ENCODE measurements at regions not wholly inside any gene's neighbourhood (a gene's known extent, or its start where the extent isn't known, plus 50 kb on each side); places are given as distances from the start of the nearest gene placed in this dataset.

GRCh38 chr10:9645404-9645803, 1372.3 kb upstream of the CELF2 start:
- intact Hi-C loops (cut with micrococcal nuclease; ENCODE audit: unreplicated experiment), result no loop called here
- BruUV-seq (replicated peaks), result no TSS peak

GRCh38 chr10:9645928-9646600, 1371.6 kb upstream of the CELF2 start:
- H3K4me1 ChIP-seq (replicated peaks; ENCODE audit: insufficient read depth), result no peaks in the 10 kb centered on the region
- TF ChIP-seq EZH2 (IDR thresholded peaks at IDR 0.05; ENCODE audit: low read depth) (no peak), CTCF (conservative IDR thresholded peaks at IDR 0.05) (no peak)
- no peak overlapping the region for H2AFZ ChIP-seq
- H3K79me2 ChIP-seq (ENCODE audit: low read depth), result no peaks in the 10 kb centered on the region
- H3K4me3 ChIP-seq, result no peak overlapping the region
- H3K4me2 ChIP-seq, result no peak overlapping the region
- DNase-seq, result no peak
- ChIA-PET POLR2A (ENCODE audit: unreplicated experiment) (no interaction called here), CTCF (no interaction called here)
- H4K20me1 ChIP-seq (ENCODE audit: insufficient read depth), result no peaks in the 10 kb centered on the region
- no peaks in the 10 kb centered on the region for H3K27me3 ChIP-seq (ENCODE audit: insufficient read depth, low read depth)
- H3F3A ChIP-seq (ENCODE audit: insufficient read depth, low read depth), result no peaks in the 10 kb centered on the region
- H3K27ac ChIP-seq, result no peak overlapping the region
- no peaks in the 10 kb centered on the region for H3K9me3 ChIP-seq (ENCODE audit: insufficient read depth, low read depth)
- H3K9me2 ChIP-seq (ENCODE audit: insufficient read depth), result no peaks in the 10 kb centered on the region
- no peaks in the 10 kb centered on the region for H3K36me3 ChIP-seq (ENCODE audit: low read depth)
- intact Hi-C loops (cut with micrococcal nuclease; ENCODE audit: unreplicated experiment), result no loop called here
- no TSS peak for BruUV-seq (replicated peaks)

More at GRCh38 chr10:9645404-9645803, 1372.3 kb upstream of the CELF2 start:
- Histone ChIP-seq H3F3A (ENCODE audit: insufficient read depth, low read depth) (no peaks in the 10 kb centered on the region), H3K4me1 (replicated peaks; ENCODE audit: insufficient read depth) (no peaks in the 10 kb centered on the region), H3K36me3 (ENCODE audit: low read depth) (no peaks in the 10 kb centered on the region), H3K9me2 (ENCODE audit: insufficient read depth) (no peaks in the 10 kb centered on the region), H3K27ac (no peak overlapping the region), H3K4me3 (no peak overlapping the region), H3K4me2 (no peak overlapping the region), H2AFZ (no peak overlapping the region), H3K27me3 (ENCODE audit: insufficient read depth, low read depth) (no peaks in the 10 kb centered on the region), H3K79me2 (ENCODE audit: low read depth) (no peaks in the 10 kb centered on the region), H4K20me1 (ENCODE audit: insufficient read depth) (no peaks in the 10 kb centered on the region), H3K9me3 (ENCODE audit: insufficient read depth, low read depth) (no peaks in the 10 kb centered on the region)
- DNase-seq, result no peak
- POLR2A ChIA-PET (ENCODE audit: unreplicated experiment), result no interaction called here
- CTCF ChIA-PET, result no interaction called here
- no peak for TF ChIP-seq CTCF (conservative IDR thresholded peaks at IDR 0.05)
- TF ChIP-seq EZH2 (IDR thresholded peaks at IDR 0.05; ENCODE audit: low read depth), result no peak

- Histone ChIP-seq H3K4me2 (no peak overlapping the region), H4K20me1 (ENCODE audit: insufficient read depth) (no peaks in the 10 kb centered on the region), H3K27me3 (ENCODE audit: insufficient read depth, low read depth) (no peaks in the 10 kb centered on the region), H3K36me3 (ENCODE audit: low read depth) (no peaks in the 10 kb centered on the region), H2AFZ (no peak overlapping the region), H3K27ac (no peak overlapping the region), H3F3A (ENCODE audit: insufficient read depth, low read depth) (no peaks in the 10 kb centered on the region), H3K9me3 (ENCODE audit: insufficient read depth, low read depth) (no peaks in the 10 kb centered on the region), H3K9me2 (ENCODE audit: insufficient read depth) (no peaks in the 10 kb centered on the region), H3K79me2 (ENCODE audit: low read depth) (no peaks in the 10 kb centered on the region), H3K4me1 (replicated peaks; ENCODE audit: insufficient read depth) (no peaks in the 10 kb centered on the region), H3K4me3 (no peak overlapping the region)
- TF ChIP-seq EZH2 (IDR thresholded peaks at IDR 0.05; ENCODE audit: low read depth) (no peak), CTCF (conservative IDR thresholded peaks at IDR 0.05) (no peak)
- no TSS peak for BruUV-seq (replicated peaks)
- intact Hi-C loops (cut with micrococcal nuclease; ENCODE audit: unreplicated experiment), result no loop called here
- ChIA-PET CTCF (no interaction called here), POLR2A (ENCODE audit: unreplicated experiment) (no interaction called here)
- no peak for DNase-seq
These were observed 1363.4 kb upstream of the CELF2 start for GRCh38 chr10:9654261-9654660.
